ENCODE measurements at regions not wholly inside any gene's neighbourhood (a gene's known extent, or its start where the extent isn't known, plus 50 kb on each side); places are given as distances from the start of the nearest gene placed in this dataset.
"Not testable (repeated sequence)": the region's sequence is repeated elsewhere in the genome, so short reads cannot be mapped to it uniquely, and the experiment has no call there.

DNA sequence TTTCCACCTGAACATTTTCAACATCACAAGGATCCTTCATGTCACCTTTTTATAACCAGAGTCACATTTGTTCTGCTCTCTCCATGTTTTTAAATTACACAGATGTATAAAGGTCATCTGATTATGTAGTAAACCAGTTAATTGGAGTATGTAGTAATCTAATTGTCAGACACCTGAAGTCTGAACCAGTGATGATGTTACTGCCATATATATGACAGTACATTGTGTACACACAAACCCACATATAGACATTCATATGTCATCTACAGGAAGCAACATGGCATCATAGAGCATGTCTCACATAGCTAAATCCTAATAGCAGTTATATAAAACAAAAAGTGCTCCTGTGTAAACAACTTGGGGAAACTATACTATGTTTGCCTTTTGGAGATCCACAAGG is 95.9 kb upstream of the PRR23C start:
- Histone ChIP-seq H2BK120ac (ENCODE audit: insufficient read depth, low read length, poor library complexity) (no peak overlapping the region), H3K4me2 (ENCODE audit: low read length) (no peak overlapping the region), H3K9ac (ENCODE audit: low read length) (no peak overlapping the region), H3K27me3 (ENCODE audit: insufficient read depth, low read length) (no peaks in the 10 kb centered on the region), H4K91ac (ENCODE audit: low read depth, low read length) (no peak overlapping the region), H3K36me3 (ENCODE audit: control insufficient read depth in 1 of 2, insufficient read depth in 2 of 2, low read length in 2 of 2) (no peaks in the 10 kb centered on the region), H3K79me1 (ENCODE audit: low read length) (no peaks in the 10 kb centered on the region), H4K8ac (ENCODE audit: low read depth, low read length) (no peak overlapping the region), H2AFZ (ENCODE audit: insufficient read depth, low read length, poor library complexity) (no peak overlapping the region), H3K18ac (ENCODE audit: low read length) (no peak overlapping the region), H2BK5ac (ENCODE audit: low read depth, low read length, poor library complexity) (no peak overlapping the region), H3K27ac (ENCODE audit: low read depth, low read length) (no peak overlapping the region), H3K9me3 (ENCODE audit: insufficient read depth, low read depth, low read length) (no peaks in the 10 kb centered on the region), H3K14ac (ENCODE audit: low read length) (no peak overlapping the region), H4K12ac (ENCODE audit: low read depth, low read length) (no peak overlapping the region), H3K4me1 (ENCODE audit: control insufficient read depth in 1 of 2, insufficient read depth in 2 of 2, low read length in 2 of 2) (no peaks in the 10 kb centered on the region), H3K79me2 (ENCODE audit: control insufficient read depth, insufficient read depth, low read length, poor library complexity) (no peaks in the 10 kb centered on the region), H2AK5ac (ENCODE audit: low read length) (no peak overlapping the region), H3K4ac (ENCODE audit: low read depth, low read length) (no peak overlapping the region), H3K4me3 (ENCODE audit: low read depth, low read length) (no peak overlapping the region), H2BK12ac (ENCODE audit: low read length) (no peak overlapping the region), H3K23ac (ENCODE audit: low read length) (no peak overlapping the region)
- no peak for DNase-seq

DNA sequence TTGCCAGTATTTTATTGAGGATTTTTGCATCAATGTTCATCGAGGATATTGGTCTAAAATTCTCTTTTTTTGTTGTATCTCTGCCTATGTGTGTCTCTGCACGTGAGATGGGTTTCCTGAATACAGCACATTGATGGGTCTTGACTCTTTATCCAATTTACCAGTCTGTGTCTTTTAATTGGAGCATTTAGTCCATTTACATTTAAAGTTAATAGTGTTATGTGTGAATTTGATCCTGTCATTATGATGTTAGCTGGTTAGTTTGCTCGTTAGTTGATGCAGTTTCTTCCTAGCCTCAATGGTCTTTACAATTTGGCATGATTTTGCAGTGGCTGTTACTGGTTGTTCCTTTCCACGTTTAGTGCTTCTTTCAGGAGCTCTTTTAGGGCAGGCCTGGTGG is 101.3 kb upstream of the PRR23C start:
- H3K23ac ChIP-seq (ENCODE audit: low read length); H3K18ac ChIP-seq (ENCODE audit: low read length); H4K8ac ChIP-seq (ENCODE audit: low read depth, low read length); H2AFZ ChIP-seq (ENCODE audit: insufficient read depth, low read length, poor library complexity); H2BK12ac ChIP-seq (ENCODE audit: low read length); H4K12ac ChIP-seq (ENCODE audit: low read depth, low read length); H3K79me2 ChIP-seq (ENCODE audit: control insufficient read depth, insufficient read depth, low read length, poor library complexity); H2AK5ac ChIP-seq (ENCODE audit: low read length); H3K27me3 ChIP-seq (ENCODE audit: insufficient read depth, low read length); H3K14ac ChIP-seq (ENCODE audit: low read length); H3K9ac ChIP-seq (ENCODE audit: low read length); H3K36me3 ChIP-seq (ENCODE audit: control insufficient read depth in 1 of 2, insufficient read depth in 2 of 2, low read length in 2 of 2); H3K27ac ChIP-seq (ENCODE audit: low read depth, low read length); H4K91ac ChIP-seq (ENCODE audit: low read depth, low read length); H3K79me1 ChIP-seq (ENCODE audit: low read length); H3K4me1 ChIP-seq (ENCODE audit: control insufficient read depth in 1 of 2, insufficient read depth in 2 of 2, low read length in 2 of 2); H2BK5ac ChIP-seq (ENCODE audit: low read depth, low read length, poor library complexity); H3K4ac ChIP-seq (ENCODE audit: low read depth, low read length); H3K9me3 ChIP-seq (ENCODE audit: insufficient read depth, low read depth, low read length); H2BK120ac ChIP-seq (ENCODE audit: insufficient read depth, low read length, poor library complexity); H3K4me2 ChIP-seq (ENCODE audit: low read length); H3K4me3 ChIP-seq (ENCODE audit: low read depth, low read length); DNase-seq: not testable (repeated sequence)
- no CpG with 5 or more reads among the region's 4 CpGs for WGBS (ENCODE audit: extremely low coverage, insufficient coverage, insufficient read length)

DNA sequence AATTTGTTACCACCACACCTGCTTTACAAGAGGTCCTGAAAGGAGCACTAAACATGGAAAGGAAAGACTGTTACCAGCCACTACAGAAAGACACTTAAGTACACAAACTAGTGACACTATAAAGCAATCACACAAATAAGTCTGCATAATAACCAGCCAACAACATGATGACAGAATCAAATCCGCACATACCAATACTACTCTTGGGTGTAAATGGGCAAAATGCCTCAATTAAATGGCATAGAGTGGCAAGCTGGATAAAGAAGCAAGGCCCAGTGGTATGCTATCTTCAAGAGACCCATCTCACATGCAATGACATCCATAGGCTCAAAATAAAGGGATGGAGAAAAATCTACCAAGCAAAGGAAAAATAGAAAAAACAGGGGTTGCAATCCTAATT is 106.8 kb upstream of the PRR23C start:
- H3K27ac ChIP-seq (ENCODE audit: low read depth, low read length): no peak overlapping the region
- no peak overlapping the region for H3K4me3 ChIP-seq (ENCODE audit: low read depth, low read length)
- H3K14ac ChIP-seq (ENCODE audit: low read length): no peak overlapping the region
- H2BK120ac ChIP-seq (ENCODE audit: insufficient read depth, low read length, poor library complexity): no peak overlapping the region
- H3K9me3 ChIP-seq (ENCODE audit: insufficient read depth, low read depth, low read length): no peaks in the 10 kb centered on the region
- WGBS (ENCODE audit: extremely low coverage, insufficient coverage, insufficient read length): no CpG with 5 or more reads among the region's 1 CpG
- no peaks in the 10 kb centered on the region for H3K36me3 ChIP-seq (ENCODE audit: control insufficient read depth in 1 of 2, insufficient read depth in 2 of 2, low read length in 2 of 2)
- H2BK12ac ChIP-seq (ENCODE audit: low read length): no peak overlapping the region
- H3K79me1 ChIP-seq (ENCODE audit: low read length): no peaks in the 10 kb centered on the region
- DNase-seq: no peak
- no peak overlapping the region for H3K9ac ChIP-seq (ENCODE audit: low read length)
- H3K27me3 ChIP-seq (ENCODE audit: insufficient read depth, low read length): no peaks in the 10 kb centered on the region
- H3K79me2 ChIP-seq (ENCODE audit: control insufficient read depth, insufficient read depth, low read length, poor library complexity): no peaks in the 10 kb centered on the region
- H3K4ac ChIP-seq (ENCODE audit: low read depth, low read length): no peak overlapping the region
- H2AK5ac ChIP-seq (ENCODE audit: low read length): no peak overlapping the region
- H4K91ac ChIP-seq (ENCODE audit: low read depth, low read length): no peak overlapping the region
- H4K12ac ChIP-seq (ENCODE audit: low read depth, low read length): no peak overlapping the region
- no peak overlapping the region for H3K4me2 ChIP-seq (ENCODE audit: low read length)
- H4K8ac ChIP-seq (ENCODE audit: low read depth, low read length): no peak overlapping the region
- H2AFZ ChIP-seq (ENCODE audit: insufficient read depth, low read length, poor library complexity): no peak overlapping the region
- no peaks in the 10 kb centered on the region for H3K4me1 ChIP-seq (ENCODE audit: control insufficient read depth in 1 of 2, insufficient read depth in 2 of 2, low read length in 2 of 2)
- no peak overlapping the region for H2BK5ac ChIP-seq (ENCODE audit: low read depth, low read length, poor library complexity)
- H3K23ac ChIP-seq (ENCODE audit: low read length): no peak overlapping the region
- no peak overlapping the region for H3K18ac ChIP-seq (ENCODE audit: low read length)

DNA sequence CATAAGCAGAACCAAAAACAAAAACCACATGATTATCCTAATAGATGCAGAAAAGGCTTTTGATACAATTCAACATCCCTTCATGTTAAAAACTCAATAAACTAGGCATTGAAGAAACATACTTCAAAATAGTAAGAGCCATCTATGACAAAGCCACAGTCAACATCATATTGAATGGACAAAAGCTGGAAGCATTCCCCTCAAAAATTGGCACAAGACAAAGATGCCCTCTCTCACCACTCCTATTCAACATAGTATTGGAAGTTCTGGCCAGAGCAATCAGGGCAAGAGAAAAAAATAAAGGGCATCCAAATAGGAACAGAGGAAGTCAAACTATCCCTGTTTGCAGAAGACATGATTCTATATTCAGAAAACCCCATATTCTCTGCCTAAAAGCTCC is 108.7 kb upstream of the PRR23C start:
- not testable (repeated sequence) for H3K36me3 ChIP-seq (ENCODE audit: control insufficient read depth in 1 of 2, insufficient read depth in 2 of 2, low read length in 2 of 2); H2BK120ac ChIP-seq (ENCODE audit: insufficient read depth, low read length, poor library complexity); H3K23ac ChIP-seq (ENCODE audit: low read length); H3K79me2 ChIP-seq (ENCODE audit: control insufficient read depth, insufficient read depth, low read length, poor library complexity); H3K4me1 ChIP-seq (ENCODE audit: control insufficient read depth in 1 of 2, insufficient read depth in 2 of 2, low read length in 2 of 2); H2BK12ac ChIP-seq (ENCODE audit: low read length); H3K4me3 ChIP-seq (ENCODE audit: low read depth, low read length); DNase-seq; H4K91ac ChIP-seq (ENCODE audit: low read depth, low read length); H2AK5ac ChIP-seq (ENCODE audit: low read length); H2BK5ac ChIP-seq (ENCODE audit: low read depth, low read length, poor library complexity); H4K12ac ChIP-seq (ENCODE audit: low read depth, low read length); H3K9me3 ChIP-seq (ENCODE audit: insufficient read depth, low read depth, low read length); H3K18ac ChIP-seq (ENCODE audit: low read length); H3K9ac ChIP-seq (ENCODE audit: low read length); H4K8ac ChIP-seq (ENCODE audit: low read depth, low read length); H3K4ac ChIP-seq (ENCODE audit: low read depth, low read length); H3K4me2 ChIP-seq (ENCODE audit: low read length); H2AFZ ChIP-seq (ENCODE audit: insufficient read depth, low read length, poor library complexity); H3K14ac ChIP-seq (ENCODE audit: low read length); H3K27ac ChIP-seq (ENCODE audit: low read depth, low read length); H3K79me1 ChIP-seq (ENCODE audit: low read length); H3K27me3 ChIP-seq (ENCODE audit: insufficient read depth, low read length)
